NCI-H2081 treated with DMSO at 0.1 percent for 48 hours (cell line): ENCODE measurements at regions not wholly inside any gene's neighbourhood (a gene's known extent, or its start where the extent isn't known, plus 50 kb on each side); places are given as distances from the start of the nearest gene placed in this dataset.

Experiments
- DNase-seq: peaks from one replicate; lab custom pipeline; 2025; lab: John Stamatoyannopoulos, UW

DNA sequence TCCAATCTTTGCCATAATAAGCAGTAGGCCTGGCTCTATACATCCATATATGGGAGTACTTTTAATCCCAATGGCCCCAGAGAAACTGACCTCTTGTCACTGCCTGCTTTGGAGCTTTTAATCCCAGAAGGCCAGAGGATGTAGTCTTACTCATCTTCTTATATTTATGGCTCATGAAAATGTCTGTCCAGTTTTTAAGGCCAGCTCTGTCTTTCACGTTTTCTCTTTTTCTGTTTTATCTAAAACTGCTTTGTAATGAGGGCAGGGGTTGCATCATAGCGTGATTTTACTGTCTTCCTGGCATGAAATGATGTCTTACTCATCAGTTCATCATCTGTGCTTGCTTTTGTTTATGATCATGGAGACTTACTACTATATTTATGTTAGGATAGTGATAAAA lies 1094.9 kb downstream of the MAT2B start:
- no peak for DNase-seq

GRCh38 chr5:164600929-164601535 lies 1095.6 kb downstream of the MAT2B start:
- DNase-seq: no peak

DNA sequence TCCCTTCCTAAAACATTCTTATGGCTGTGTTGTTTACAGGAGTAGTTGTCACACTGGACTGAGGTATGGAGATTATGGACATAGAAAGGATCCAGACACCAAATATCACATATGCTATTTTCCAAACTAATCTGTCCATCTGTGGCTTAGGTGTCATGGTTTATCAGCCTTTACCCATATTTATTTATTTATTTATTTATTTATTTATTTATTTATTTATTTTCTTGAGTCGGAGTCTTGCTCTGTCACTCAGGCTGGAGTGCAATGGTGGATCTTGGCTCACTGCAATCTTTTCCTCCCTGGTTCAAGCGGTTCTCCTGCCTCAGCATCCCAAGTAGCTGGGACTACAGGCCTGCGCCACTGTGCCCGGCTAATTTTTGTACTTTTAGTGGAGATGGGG lies 1103.1 kb downstream of the MAT2B start:
- no peak for DNase-seq

DNA sequence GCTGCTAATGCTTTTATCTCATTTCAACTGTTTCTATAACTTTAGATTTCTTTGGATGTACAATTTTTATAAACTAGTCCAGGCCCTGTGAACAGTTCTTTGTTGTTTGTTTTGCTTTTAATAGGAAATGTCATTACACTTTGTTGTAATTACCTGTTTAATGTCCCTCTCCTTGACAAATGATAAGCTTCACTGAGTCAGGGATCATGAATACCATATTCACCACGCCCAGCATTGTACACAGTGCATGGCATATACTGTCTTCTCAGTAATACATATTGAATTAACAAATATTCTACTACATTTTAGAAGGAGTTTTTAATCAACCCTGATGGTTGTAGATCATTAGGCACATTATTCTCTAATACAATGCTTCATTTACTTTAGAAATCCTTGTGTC lies 1105.0 kb downstream of the MAT2B start:
- DNase-seq: no peak

GRCh38 chr5:164614707-164615106 lies 1109.3 kb downstream of the MAT2B start:
- no peak for DNase-seq

- DNase-seq: no peak
Observed at GRCh38 chr5:164617290-164617689, 1111.9 kb downstream of the MAT2B start.

DNA sequence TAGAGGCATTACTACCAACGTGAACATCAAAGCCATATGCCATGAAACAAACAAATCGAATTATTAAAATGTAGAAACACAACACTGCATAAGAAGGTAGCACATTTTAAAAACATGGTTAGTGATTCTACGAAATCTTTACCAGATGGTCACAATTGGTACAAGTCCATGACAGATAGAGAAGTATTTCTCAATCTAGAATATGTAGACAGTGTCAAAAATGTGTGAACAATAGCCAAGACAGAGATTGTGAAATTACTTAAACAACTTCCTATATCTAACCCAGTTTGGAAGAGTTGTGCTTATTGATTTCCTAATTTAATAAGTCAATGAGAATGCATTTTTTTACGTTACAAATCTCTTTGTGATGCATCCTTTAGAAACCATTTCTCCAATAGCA lies 1121.6 kb downstream of the MAT2B start:
- DNase-seq: no peak

GRCh38 chr5:164636456-164636855 lies 1131.0 kb downstream of the MAT2B start:
- no peak for DNase-seq

GRCh38 chr5:164637931-164638521 lies 1132.6 kb downstream of the MAT2B start:
- DNase-seq: peak; percentile 60

- DNase-seq: no peak
Observed at GRCh38 chr5:164649266-164649665, 1143.8 kb downstream of the MAT2B start.

DNA sequence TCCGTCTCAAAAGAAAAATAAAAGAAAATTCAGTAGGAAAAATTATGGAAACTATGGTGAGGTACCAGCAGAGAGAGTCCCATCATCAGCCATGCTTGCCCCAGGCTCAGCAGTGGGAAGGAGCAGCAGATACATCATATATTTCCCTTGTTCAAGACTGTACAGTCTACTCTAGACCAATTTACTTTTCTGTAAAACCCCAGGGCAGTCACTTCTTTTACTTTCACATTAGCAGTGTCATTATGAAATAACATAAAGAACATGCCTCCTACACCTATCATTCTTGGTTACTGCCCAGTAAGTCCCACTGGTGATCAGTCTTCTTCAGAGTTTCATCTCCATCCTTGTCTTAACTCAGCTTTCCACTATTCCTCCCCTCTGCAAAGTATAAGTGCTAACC lies 1145.0 kb downstream of the MAT2B start:
- no peak for DNase-seq

GRCh38 chr5:164651546-164652275 lies 1146.3 kb downstream of the MAT2B start:
- no peak for DNase-seq

GRCh38 chr5:164652276-164652660 lies 1146.8 kb downstream of the MAT2B start:
- DNase-seq: no peak

DNA sequence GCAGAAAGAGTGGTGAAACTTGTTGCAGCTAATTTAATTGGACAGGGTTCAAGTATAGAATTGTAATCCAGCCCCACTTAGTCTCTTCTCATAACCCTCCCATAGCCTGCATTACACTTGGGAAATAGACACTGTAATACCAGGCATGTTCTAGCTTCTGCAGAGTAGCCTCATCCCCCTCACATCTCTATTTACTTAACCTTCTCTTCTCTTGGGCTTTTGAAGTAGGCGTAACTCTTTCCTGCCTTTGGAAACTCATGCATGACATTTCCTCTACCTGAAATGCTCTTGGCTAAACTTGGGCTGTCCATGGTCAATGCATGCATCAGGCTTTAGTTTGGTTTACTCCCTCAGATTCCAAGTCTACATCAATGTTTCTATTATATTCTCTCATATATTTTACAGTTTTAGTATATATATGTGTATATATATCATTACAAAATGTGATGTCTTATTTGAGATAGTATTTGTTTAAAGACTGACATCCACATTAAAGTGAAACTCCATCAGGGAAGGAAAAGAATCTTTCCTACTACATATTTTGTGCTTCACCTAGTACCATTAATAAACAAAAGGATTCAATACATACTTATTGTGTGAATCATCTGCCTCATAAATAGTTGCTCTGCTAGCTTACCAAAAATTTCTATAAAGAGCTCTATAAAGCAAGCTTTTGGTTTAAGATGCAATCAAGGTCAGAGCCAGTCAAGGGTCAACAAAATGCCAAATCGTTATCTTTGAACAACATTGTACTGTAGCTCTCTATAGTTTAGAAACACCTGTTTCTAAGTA lies 1158.0 kb downstream of the MAT2B start:
- DNase-seq: no peak

GRCh38 chr5:164671640-164672039 lies 1166.2 kb downstream of the MAT2B start:
- DNase-seq: no peak

- no peak for DNase-seq
Observed at GRCh38 chr5:164672205-164672604, 1166.8 kb downstream of the MAT2B start.

- DNase-seq: no peak
Observed at GRCh38 chr5:164672931-164673694, 1167.7 kb downstream of the MAT2B start.

GRCh38 chr5:164679461-164679860 lies 1174.0 kb downstream of the MAT2B start:
- DNase-seq: no peak

DNA sequence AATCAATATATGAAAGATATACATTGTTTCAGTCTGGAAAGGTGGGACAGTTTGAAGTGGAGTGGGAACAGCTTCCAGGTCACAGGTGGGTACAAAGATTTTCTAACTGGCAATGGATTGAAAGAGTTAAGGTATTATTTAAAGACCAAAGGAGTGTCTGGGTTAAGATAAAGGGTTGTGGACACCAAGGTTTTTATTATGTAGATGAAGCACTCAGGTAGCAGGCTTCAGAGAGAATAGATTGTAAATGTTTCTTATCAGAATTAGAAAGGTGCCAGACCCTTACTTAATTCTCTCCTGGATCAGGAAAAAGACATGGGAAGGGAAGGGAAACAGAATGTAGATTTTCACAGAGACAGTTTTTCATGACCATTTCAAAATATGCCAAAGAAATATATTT lies 1174.8 kb downstream of the MAT2B start:
- no peak for DNase-seq

DNA sequence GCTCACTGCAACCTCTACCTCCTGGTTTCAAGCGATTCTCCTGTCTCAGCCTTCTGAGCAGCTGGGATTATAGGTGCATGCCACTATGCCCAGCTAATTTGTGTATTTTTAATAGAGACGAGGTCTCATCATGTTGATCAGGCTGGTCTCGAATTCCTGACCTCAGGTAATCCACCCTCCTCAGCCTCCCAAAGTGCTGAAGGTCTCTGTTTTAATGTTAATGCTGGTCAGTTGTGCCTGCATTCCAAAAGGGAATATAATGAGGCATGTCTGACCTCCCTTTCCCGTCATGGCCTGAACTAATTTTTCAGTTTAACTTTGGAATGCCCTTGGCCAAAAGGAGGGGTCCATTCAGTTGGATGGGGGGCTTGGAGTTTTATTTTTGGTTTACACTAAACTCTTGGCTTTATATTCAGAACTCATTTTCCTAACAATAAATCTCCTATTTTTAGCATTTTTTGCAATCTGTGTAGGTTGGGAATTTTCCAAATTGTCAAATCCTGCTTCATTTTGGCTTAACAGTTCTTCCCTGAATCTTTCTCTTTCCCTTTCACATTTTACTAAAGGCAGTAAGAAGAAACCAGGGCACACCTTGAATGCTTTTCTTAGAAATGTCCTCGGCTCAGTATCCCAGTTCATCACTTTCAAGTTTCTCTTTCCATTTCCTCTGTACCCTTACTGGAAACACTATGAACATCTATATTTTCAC lies 1175.5 kb downstream of the MAT2B start:
- DNase-seq: no peak

DNA sequence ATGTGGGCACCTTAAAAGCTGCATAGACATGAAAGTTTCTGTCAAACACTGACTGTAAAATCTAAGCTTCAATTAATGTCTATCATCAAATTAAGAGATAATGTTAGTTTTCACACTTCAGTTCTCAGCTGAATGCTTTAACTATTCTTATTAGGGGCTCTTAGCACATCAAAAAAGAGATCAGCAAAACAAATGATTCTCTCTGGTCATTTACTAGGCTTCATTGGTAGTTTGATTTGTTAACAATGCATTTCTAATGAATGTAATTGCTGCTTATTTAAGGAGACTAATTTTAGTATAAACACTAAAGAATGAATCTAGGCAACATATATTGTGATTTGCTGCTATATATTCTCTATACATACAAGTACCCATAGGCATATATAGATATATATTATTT lies 1182.0 kb downstream of the MAT2B start:
- DNase-seq: no peak
